K562 (cell line): ENCODE measurements at regions not wholly inside any gene's neighbourhood (a gene's known extent, or its start where the extent isn't known, plus 50 kb on each side); places are given as distances from the start of the nearest gene placed in this dataset.

Experiments
- ATAC-seq: fragments of 200-7000 bp; cut with Tn5 transposase; 3 replicates; pipeline ENCODE4 v1.9.1; 2020; ENCODE audit warnings: moderate library complexity
- BruUV-seq: library from RNA; stranded (reverse); fragments of 400-500 nt; replicated peaks from 2 replicates; lab custom pipeline; 2021; lab: Mats Ljungman, UMichigan
- CTCF ChIA-PET: fragments of 300-600 bp; formaldehyde crosslinking; extraction: SDS; loops from one replicate; lab custom pipeline; 2021; ENCODE audit warnings: low intra/inter-chr PET ratio; lab: Yijun Ruan, JAX
- POLR2A ChIA-PET: fragments of 300-600, 350-650 bp; sonication (Branson Sonifier 250); formaldehyde crosslinking; extraction: SDS; loops from one replicate; lab custom pipeline; 2021; ENCODE audit warnings: antibody characterized with exemption, inconsistent platforms; lab: Yijun Ruan, JAX
- DNase-seq, 4 experiments: peaks; one replicate each; pipeline versions ENCODE4 v3.0.0 to v3.0.0-alpha.2; 2011 to 2018; ENCODE audit warnings: low spot score in 3 of 4, mixed read lengths in 3 of 4; ENCODE audit errors: extremely low read depth in 1 of 4
- FAIRE-seq: peaks from 2 replicates; lab custom pipeline; 2011; peaks lifted over from hg19 to GRCh38; lab: Jason Lieb, UNC
- H2AFZ ChIP-seq: 2 replicates; pipeline ENCODE4 v1.6.0; 2011; ENCODE audit warnings: low read depth, low read length, control low read depth, inconsistent platforms
- H3K27ac ChIP-seq: fragments of 200-600 bp; 3 replicates; pipeline ENCODE4 v1.8.0; 2011; ENCODE audit warnings: low read depth, mild to moderate bottlenecking, control low read depth, inconsistent platforms, low read length, moderate library complexity, mixed read lengths; ENCODE audit errors: extremely low read depth
- H3K27me3 ChIP-seq, 2 experiments: fragments of 300-600 bp in 1 of 2; 2 replicates in 1 of 2; 3 replicates in 1 of 2; pipeline versions ENCODE4 v1.6.0 to v1.8.0; 2011; ENCODE audit warnings: inconsistent platforms in 2 of 2, low read length in 2 of 2, mild to moderate bottlenecking in 1 of 2, mixed read lengths in 1 of 2, moderate library complexity in 1 of 2; ENCODE audit not compliant: control insufficient read depth in 2 of 2, insufficient read depth in 2 of 2
- H3K36me3 ChIP-seq: fragments of 300-600 bp; 3 replicates; pipeline ENCODE4 v1.8.0; 2011; ENCODE audit warnings: mild to moderate bottlenecking, low read length, inconsistent platforms; ENCODE audit not compliant: control insufficient read depth, insufficient read depth
- H3K4me1 ChIP-seq, 2 experiments: fragments of 200-600 bp in 1 of 2; replicated peaks in 1 of 2; 2 replicates in 1 of 2; 3 replicates in 1 of 2; pipeline versions ENCODE4 v1.5.1 to v1.8.0; 2011; ENCODE audit warnings: inconsistent platforms in 2 of 2, low read length in 2 of 2, mild to moderate bottlenecking in 1 of 2, mixed read lengths in 1 of 2, moderate library complexity in 1 of 2; ENCODE audit not compliant: control insufficient read depth in 2 of 2, insufficient read depth in 2 of 2
- H3K4me2 ChIP-seq: 2 replicates; pipeline ENCODE4 v1.6.1; 2011; ENCODE audit warnings: low read length, control low read depth, inconsistent platforms, mixed read lengths; ENCODE audit not compliant: insufficient read depth
- H3K4me3 ChIP-seq: fragments of 200-600 bp; sonication (generic), shearing (Covaris generic); 2 replicates; pipeline ENCODE4 v1.5.1; 2016; ENCODE audit warnings: control low read depth, inconsistent platforms
- H3K79me2 ChIP-seq: fragments of 200-600 bp; 3 replicates; pipeline ENCODE4 v1.8.0; 2011; ENCODE audit warnings: low read length, inconsistent platforms; ENCODE audit not compliant: control insufficient read depth, insufficient read depth
- H3K9ac ChIP-seq, 2 experiments: 2 replicates each; pipeline versions ENCODE4 v1.6.0 to v1.6.1; 2011; ENCODE audit warnings: low read depth in 2 of 2, low read length in 2 of 2, control low read depth in 1 of 2, inconsistent platforms in 1 of 2, mild to moderate bottlenecking in 1 of 2, mixed read lengths in 1 of 2; ENCODE audit not compliant: insufficient read depth in 1 of 2
- H3K9me1 ChIP-seq: one replicate; pipeline ENCODE4 v1.6.0; 2011; ENCODE audit warnings: inconsistent platforms, mild to moderate bottlenecking, low read length, moderate library complexity; ENCODE audit not compliant: control insufficient read depth, insufficient read depth
- H3K9me3 ChIP-seq: replicated peaks from 2 replicates; pipeline ENCODE4 v1.5.1; 2011; ENCODE audit warnings: low read depth, low read length, inconsistent platforms; ENCODE audit not compliant: control insufficient read depth, insufficient read depth
- H4K20me1 ChIP-seq: replicated peaks from 2 replicates; pipeline ENCODE4 v1.6.1; 2011; ENCODE audit warnings: low read length, inconsistent platforms, mixed read lengths; ENCODE audit not compliant: control insufficient read depth, insufficient read depth
- CREM ChIP-seq: IDR thresholded peaks from 2 replicates; pipeline ENCODE4 v1.6.1; 2014; ENCODE audit warnings: antibody characterized with exemption, low read depth
- HINFP ChIP-seq: fragments of 450-650 bp; conservative IDR thresholded peaks from 2 replicates; pipeline ENCODE4 v1.6.1; 2016; ENCODE audit warnings: missing genetic modification characterization, low read depth, mild to moderate bottlenecking, control low read depth, missing compliant biosample characterization
- HNRNPK ChIP-seq: fragments of 200-400 bp; formaldehyde crosslinking; IDR thresholded peaks from one replicate; pipeline ENCODE4 v1.6.1; 2018; ENCODE audit warnings: mild to moderate bottlenecking, low read depth, low read length; ENCODE audit not compliant: poor library complexity, severe bottlenecking
- IFI16 ChIP-seq: fragments of 250-450 bp; sonication (Bioruptor Pico); IDR thresholded peaks from 2 replicates; pipeline ENCODE4 v2.1.2; 2022; ENCODE audit warnings: mild to moderate bottlenecking, inconsistent platforms
- MTA3 ChIP-seq: fragments of 450-650 bp; formaldehyde crosslinking; IDR thresholded peaks from 2 replicates; pipeline ENCODE4 v1.6.1; 2017; ENCODE audit warnings: mild to moderate bottlenecking, borderline replicate concordance
- NUFIP1 ChIP-seq: fragments of 450-650 bp; IDR thresholded peaks from 2 replicates; pipeline ENCODE4 v1.6.1; 2018; ENCODE audit not compliant: partially characterized antibody
- PHB ChIP-seq: fragments of 250-450 bp; sonication (Bioruptor Pico); IDR thresholded peaks from 2 replicates; pipeline ENCODE4 v1.5.0; 2021
- SLC30A9 ChIP-seq: fragments of 250-450 bp; sonication (Bioruptor Pico); IDR thresholded peaks from 2 replicates; pipeline ENCODE4 v1.8.0; 2022; ENCODE audit warnings: mild to moderate bottlenecking, moderate library complexity
- USF1 ChIP-seq: sonication (generic); formaldehyde crosslinking; IDR thresholded peaks from 2 replicates; pipeline ENCODE4 v1.9.0; 2022; ENCODE audit warnings: mild to moderate bottlenecking, missing genetic modification reagents
- ZC3H4 ChIP-seq: sonication (generic); formaldehyde crosslinking; IDR thresholded peaks from 2 replicates; pipeline ENCODE4 v1.9.0; 2021; ENCODE audit warnings: missing genetic modification reagents, borderline replicate concordance
- ZNF3 ChIP-seq: fragments of 250-450 bp; sonication (Bioruptor Pico); IDR thresholded peaks from 2 replicates; pipeline ENCODE4 v1.5.0; 2021; ENCODE audit warnings: mild to moderate bottlenecking, moderate library complexity
- ZSCAN32 ChIP-seq: fragments of 450-650 bp; formaldehyde crosslinking; IDR thresholded peaks from 2 replicates; pipeline ENCODE4 v1.4.0; 2020; ENCODE audit warnings: mild to moderate bottlenecking, moderate library complexity
- WGBS: fragments of 100-300 bp; shearing (Covaris generic); methylation state at CpG from one replicate; pipeline ENCODE4 v1.1.6; 2016; ENCODE audit warnings: low coverage, mixed read lengths; ENCODE audit not compliant: insufficient coverage; ENCODE audit errors: missing lambda C conversion rate; 5-methylcytosine and 5-hydroxymethylcytosine counted together
- in situ Hi-C: fragments of 300-500 bp; cut with MboI; formaldehyde crosslinking; loops from 4 replicates; pipeline ENCODE4 v1.15.0; 2018; ENCODE audit warnings: inconsistent platforms, mixed read lengths
- intact Hi-C: fragments of 100-400 bp; cut with micrococcal nuclease; formaldehyde crosslinking; loops from 2 replicates; pipeline ENCODE4 v1.14.2; 2022

GRCh38 chr15:29570948-29571791 is 251.1 kb downstream of the TJP1 start:
- POLR2A ChIA-PET = no interaction called here
- ATAC-seq = no peak
- BruUV-seq = no TSS peak
- H3K9me3 ChIP-seq = no peaks in the 10 kb centered on the region
- H3K27me3 ChIP-seq = no peaks in the 10 kb centered on the region
- intact Hi-C loops = no loop called here
- no peak overlapping the region for H3K4me3 ChIP-seq
- H3K4me2 ChIP-seq = no peak overlapping the region
- no peak for FAIRE-seq
- no peaks in the 10 kb centered on the region for H3K36me3 ChIP-seq
- H3K9me1 ChIP-seq = no peaks in the 10 kb centered on the region
- DNase-seq = no peak
- no peak overlapping the region for H3K9ac ChIP-seq
- WGBS = 8% methylated on average over 26 of the region's 85 CpGs
- TF ChIP-seq ZSCAN32 (CRISPR knock-in tag) (no peak), HNRNPK (no peak), CREM (no peak), MTA3 (no peak), ZC3H4 (CRISPR knock-in tag) (no peak), USF1 (CRISPR knock-in tag) (no peak), ZNF3 (no peak), SLC30A9 (CRISPR knock-in tag) (no peak), HINFP (tag) (no peak), PHB (no peak), NUFIP1 (no peak), IFI16 (CRISPR knock-in tag) (no peak)
- H4K20me1 ChIP-seq = no peaks in the 10 kb centered on the region
- H3K27ac ChIP-seq = no peak overlapping the region
- in situ Hi-C loops = no loop called here
- H2AFZ ChIP-seq = no peak overlapping the region
- CTCF ChIA-PET = no interaction called here
- H3K79me2 ChIP-seq = no peaks in the 10 kb centered on the region
- H3K4me1 ChIP-seq = no peaks in the 10 kb centered on the region
